MM.1S (cell line): ENCODE measurements at regions not wholly inside any gene's neighbourhood (a gene's known extent, or its start where the extent isn't known, plus 50 kb on each side); places are given as distances from the start of the nearest gene placed in this dataset.

Experiments
- DNase-seq: peaks from one replicate; pipeline ENCODE4 v3.0.0-alpha.2; 2015
- H2AFZ ChIP-seq: fragments of 300-600 bp; sonication (generic); 2 replicates; pipeline ENCODE4 v1.6.0; 2016; ENCODE audit warnings: antibody characterized with exemption, low read length
- H3F3A ChIP-seq: fragments of 300-600 bp; sonication (generic); 2 replicates; pipeline ENCODE4 v1.6.1; 2016; ENCODE audit warnings: mild to moderate bottlenecking, antibody characterized with exemption, low read length, moderate library complexity, mixed read lengths; ENCODE audit not compliant: insufficient read depth
- H3K27ac ChIP-seq: fragments of 300-600 bp; sonication (generic); 2 replicates; pipeline ENCODE4 v1.5.1; 2016; ENCODE audit warnings: mild to moderate bottlenecking, low read length
- H3K27me3 ChIP-seq: fragments of 300-600 bp; sonication (generic); replicated peaks from 2 replicates; pipeline ENCODE4 v1.6.0; 2016; ENCODE audit warnings: low read length; ENCODE audit not compliant: insufficient read depth
- H3K36me3 ChIP-seq: fragments of 300-600 bp; sonication (generic); replicated peaks from 2 replicates; pipeline ENCODE4 v1.6.1; 2016; ENCODE audit warnings: mild to moderate bottlenecking, low read length, mixed read lengths; ENCODE audit not compliant: insufficient read depth
- H3K4me1 ChIP-seq: fragments of 300-600 bp; sonication (generic); 2 replicates; pipeline ENCODE4 v1.6.1; 2016; ENCODE audit warnings: low read length, mixed read lengths
- H3K4me2 ChIP-seq: fragments of 300-600 bp; sonication (generic); 2 replicates; pipeline ENCODE4 v1.6.0; 2016; ENCODE audit warnings: low read depth, low read length
- H3K4me3 ChIP-seq: fragments of 300-600 bp; sonication (generic); 2 replicates; pipeline ENCODE4 v1.5.1; 2016; ENCODE audit warnings: low read length, mixed read lengths
- H3K79me2 ChIP-seq: fragments of 300-600 bp; sonication (generic); 2 replicates; pipeline ENCODE4 v1.6.1; 2016; ENCODE audit warnings: mixed run types, low read length, mixed read lengths
- H3K9ac ChIP-seq: fragments of 300-600 bp; sonication (generic); 2 replicates; pipeline ENCODE4 v1.6.1; 2016; ENCODE audit warnings: low read length, mixed read lengths
- H3K9me2 ChIP-seq: fragments of 300-600 bp; sonication (generic); replicated peaks from 2 replicates; pipeline ENCODE4 v1.6.1; 2016; ENCODE audit warnings: mild to moderate bottlenecking, low read length, mixed read lengths; ENCODE audit not compliant: insufficient read depth
- H3K9me3 ChIP-seq: fragments of 300-600 bp; sonication (generic); replicated peaks from 2 replicates; pipeline ENCODE4 v1.6.1; 2016; ENCODE audit warnings: mild to moderate bottlenecking, low read length, mixed read lengths; ENCODE audit not compliant: insufficient read depth
- H4K20me1 ChIP-seq: fragments of 300-600 bp; sonication (generic); 2 replicates; pipeline ENCODE4 v1.6.1; 2016; ENCODE audit warnings: mild to moderate bottlenecking, low read length, moderate library complexity, mixed read lengths; ENCODE audit not compliant: insufficient read depth
- CTCF ChIP-seq: fragments of 300-600 bp; sonication (generic); IDR thresholded peaks from 2 replicates; pipeline ENCODE4 v1.5.1; 2016; ENCODE audit warnings: antibody characterized with exemption, low read length, mixed read lengths
- EZH2 ChIP-seq: fragments of 300-600 bp; sonication (generic); optimal IDR thresholded peaks from 2 replicates; pipeline ENCODE3; 2017; ENCODE audit warnings: low read depth, mild to moderate bottlenecking, antibody characterized with exemption, low read length, mixed read lengths
- EZH2phosphoT487 ChIP-seq: fragments of 300-600 bp; sonication (generic); IDR thresholded peaks from 2 replicates; pipeline ENCODE4 v1.6.1; 2018; ENCODE audit warnings: antibody characterized with exemption, low read length

GRCh38 chr13:79907527-79907926, 426.6 kb downstream of the NDFIP2 start:
- Histone ChIP-seq H3K4me2 (no peak overlapping the region), H3K27ac (no peak overlapping the region), H3K27me3 (no peaks in the 10 kb centered on the region), H3K9me3 (no peaks in the 10 kb centered on the region), H3K4me1 (no peaks in the 10 kb centered on the region), H3K9ac (no peak overlapping the region), H3K9me2 (no peaks in the 10 kb centered on the region), H3F3A (no peaks in the 10 kb centered on the region), H3K36me3 (no peaks in the 10 kb centered on the region), H3K79me2 (no peaks in the 10 kb centered on the region), H4K20me1 (no peaks in the 10 kb centered on the region), H2AFZ (no peak overlapping the region), H3K4me3 (no peak overlapping the region)
- DNase-seq, result no peak
- TF ChIP-seq EZH2, result no peak
- no peak for TF ChIP-seq CTCF
- TF ChIP-seq EZH2phosphoT487, result no peak

GRCh38 chr13:79906345-79906744, 425.4 kb downstream of the NDFIP2 start:
- Histone ChIP-seq H3K9me2 (no peaks in the 10 kb centered on the region), H3K9ac (no peak overlapping the region), H2AFZ (no peak overlapping the region), H3F3A (no peaks in the 10 kb centered on the region), H3K9me3 (no peaks in the 10 kb centered on the region), H3K79me2 (no peaks in the 10 kb centered on the region), H3K4me2 (no peak overlapping the region), H3K36me3 (no peaks in the 10 kb centered on the region), H3K27me3 (no peaks in the 10 kb centered on the region), H3K4me3 (no peak overlapping the region), H3K27ac (no peak overlapping the region), H4K20me1 (no peaks in the 10 kb centered on the region), H3K4me1 (no peaks in the 10 kb centered on the region)
- TF ChIP-seq EZH2, result no peak
- TF ChIP-seq CTCF, result no peak
- TF ChIP-seq EZH2phosphoT487, result no peak
- DNase-seq, result no peak

GRCh38 chr13:79905018-79905417, 424.1 kb downstream of the NDFIP2 start:
- Histone ChIP-seq H3K9me3 (no peaks in the 10 kb centered on the region), H3K79me2 (no peaks in the 10 kb centered on the region), H2AFZ (no peak overlapping the region), H3F3A (no peaks in the 10 kb centered on the region), H3K27me3 (no peaks in the 10 kb centered on the region), H3K9ac (no peak overlapping the region), H3K4me3 (no peak overlapping the region), H4K20me1 (no peaks in the 10 kb centered on the region), H3K9me2 (no peaks in the 10 kb centered on the region), H3K27ac (no peak overlapping the region), H3K4me1 (no peaks in the 10 kb centered on the region), H3K36me3 (no peaks in the 10 kb centered on the region), H3K4me2 (no peak overlapping the region)
- DNase-seq, result no peak
- TF ChIP-seq CTCF (no peak), EZH2phosphoT487 (no peak), EZH2 (no peak)

- no peak for TF ChIP-seq CTCF
- no peak for TF ChIP-seq EZH2phosphoT487
- no peak for TF ChIP-seq EZH2
- H3K27me3 ChIP-seq, result no peaks in the 10 kb centered on the region
- H3F3A ChIP-seq, result no peaks in the 10 kb centered on the region
- no peak overlapping the region for H2AFZ ChIP-seq
- no peak overlapping the region for H3K27ac ChIP-seq
- no peaks in the 10 kb centered on the region for H3K79me2 ChIP-seq
- no peak overlapping the region for H3K9ac ChIP-seq
- no peak for DNase-seq
- no peak overlapping the region for H3K4me3 ChIP-seq
- no peaks in the 10 kb centered on the region for H3K9me2 ChIP-seq
- H4K20me1 ChIP-seq, result no peaks in the 10 kb centered on the region
- H3K4me2 ChIP-seq, result no peak overlapping the region
- no peaks in the 10 kb centered on the region for H3K4me1 ChIP-seq
- H3K36me3 ChIP-seq, result no peaks in the 10 kb centered on the region
- H3K9me3 ChIP-seq, result no peaks in the 10 kb centered on the region
Observed at GRCh38 chr13:79904581-79904980, 423.6 kb downstream of the NDFIP2 start.
